Central memory CD8-positive, alpha-beta T cell (primary cell): ENCODE measurements at regions not wholly inside any gene's neighbourhood (a gene's known extent, or its start where the extent isn't known, plus 50 kb on each side); places are given as distances from the start of the nearest gene placed in this dataset.
"Not testable (repeated sequence)": the region's sequence is repeated elsewhere in the genome, so short reads cannot be mapped to it uniquely, and the experiment has no call there.

ENCODE experiments used
- ATAC-seq: fragments of 150-1000 bp; cut with Tn5 transposase; replicated peaks from 2 replicates; pipeline ENCODE4 v1.10.0; 2022; ENCODE audit warnings: mild to moderate bottlenecking, moderate FRiP score, moderate number of reproducible peaks; ENCODE audit not compliant: poor library complexity, severe bottlenecking; ENCODE audit errors: extremely low read depth
- DNase-seq, 2 donors: peaks; one replicate each; pipeline ENCODE4 v3.0.0; 2021; ENCODE audit warnings: low spot score in 2 of 2
- H3K27ac Mint-ChIP-seq: one replicate; pipeline ENCODE4 v1.8.0; 2022; ENCODE audit warnings: low read depth, mild to moderate bottlenecking, moderate library complexity, mixed read lengths
- H3K27me3 Mint-ChIP-seq: one replicate; pipeline ENCODE4 v1.8.0; 2022; ENCODE audit warnings: mixed read lengths
- H3K36me3 Mint-ChIP-seq: one replicate; pipeline ENCODE4 v1.8.0; 2022; ENCODE audit warnings: mild to moderate bottlenecking, moderate library complexity, mixed read lengths; ENCODE audit not compliant: insufficient read depth
- H3K4me1 Mint-ChIP-seq: one replicate; pipeline ENCODE4 v1.8.0; 2022; ENCODE audit warnings: mixed read lengths
- H3K4me3 Mint-ChIP-seq: one replicate; pipeline ENCODE4 v1.8.0; 2022; ENCODE audit warnings: mild to moderate bottlenecking, moderate library complexity, mixed read lengths
- H3K9me3 Mint-ChIP-seq: one replicate; pipeline ENCODE4 v1.8.0; 2022; ENCODE audit warnings: mixed read lengths

DNA sequence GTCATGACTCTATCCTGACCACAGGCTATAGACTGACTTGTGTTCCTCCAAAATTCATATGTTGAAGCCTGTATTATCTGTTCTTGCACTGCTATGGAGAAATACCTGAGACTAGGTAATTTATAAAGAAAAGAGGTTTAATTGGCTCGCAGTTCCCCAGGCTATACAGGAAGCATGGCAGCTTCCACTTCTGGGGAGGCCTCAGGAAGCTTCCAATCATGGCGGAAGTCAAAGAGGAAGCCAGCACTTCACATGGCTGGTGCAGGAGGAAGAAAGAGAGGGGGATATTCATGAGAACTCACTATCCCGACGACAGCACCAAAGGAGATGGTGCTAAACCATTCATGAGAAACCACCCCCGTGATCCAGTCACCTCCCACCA is 84.3 kb upstream of the KDM7A start:
- H3K27ac Mint-ChIP-seq = no peak overlapping the region

DNA sequence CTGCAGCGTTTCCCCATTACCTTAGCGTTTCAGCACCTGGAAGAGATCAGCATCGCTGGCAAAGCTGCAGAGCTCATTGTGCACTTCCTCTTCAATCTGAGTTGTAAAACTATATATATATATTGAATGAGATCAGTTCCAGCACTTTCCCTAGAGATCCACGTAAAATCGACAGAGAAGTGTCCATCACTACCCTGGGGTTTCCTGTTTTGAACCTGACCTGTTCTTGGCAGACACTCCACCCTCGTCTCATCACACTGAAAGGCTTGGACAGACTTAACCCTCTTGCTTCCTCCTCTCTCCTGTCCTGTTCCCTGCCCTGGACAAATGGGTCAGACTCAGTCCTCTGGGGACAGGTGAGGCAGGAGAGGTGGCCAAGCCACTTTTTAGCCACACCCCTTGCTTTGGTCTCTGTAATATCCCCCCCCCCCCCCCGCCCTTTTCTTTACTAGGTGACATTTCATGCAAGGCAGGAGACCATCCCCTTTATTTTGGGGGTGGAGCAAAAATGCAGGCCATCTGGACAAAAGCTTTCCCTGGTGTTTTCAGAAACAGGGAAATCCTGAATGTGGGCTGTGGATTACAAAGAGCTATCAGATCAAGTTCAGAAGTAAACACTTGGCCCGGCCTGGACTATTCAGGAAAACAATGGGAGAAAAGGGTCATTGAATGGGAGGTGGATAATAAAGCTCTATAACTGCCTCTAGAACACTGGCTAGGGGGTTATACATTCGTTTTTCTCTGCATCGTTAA is 83.7 kb upstream of the KDM7A start:
- Mint-ChIP-seq H3K4me3 (no peak overlapping the region), H3K27ac (no peak overlapping the region), H3K4me1 (peaks cover 24% of the 10 kb centered on the region), H3K36me3 (peaks cover 2% of the 10 kb centered on the region), H3K27me3 (no peaks in the 10 kb centered on the region), H3K9me3 (no peaks in the 10 kb centered on the region)
- no peak for ATAC-seq
- no peak for DNase-seq

More for the DNA sequence above, 84.3 kb upstream of the KDM7A start:
- H3K4me3 Mint-ChIP-seq = no peak overlapping the region
- no peak for ATAC-seq
- no peaks in the 10 kb centered on the region for H3K9me3 Mint-ChIP-seq
- H3K4me1 Mint-ChIP-seq = peaks cover 24% of the 10 kb centered on the region
- H3K27me3 Mint-ChIP-seq = no peaks in the 10 kb centered on the region
- H3K36me3 Mint-ChIP-seq = peaks cover 2% of the 10 kb centered on the region
- no peak for DNase-seq

GRCh38 chr7:140257278-140257677 is 80.5 kb upstream of the KDM7A start:
- H3K4me3 Mint-ChIP-seq, DNase-seq, ATAC-seq, H3K27me3 Mint-ChIP-seq, H3K27ac Mint-ChIP-seq, H3K36me3 Mint-ChIP-seq, H3K9me3 Mint-ChIP-seq: not testable (repeated sequence)
- peaks cover 32% of the 10 kb centered on the region for H3K4me1 Mint-ChIP-seq

- H3K36me3 Mint-ChIP-seq, ATAC-seq, H3K27ac Mint-ChIP-seq, H3K4me3 Mint-ChIP-seq, H3K9me3 Mint-ChIP-seq, H3K27me3 Mint-ChIP-seq, DNase-seq: not testable (repeated sequence)
- peaks cover 27% of the 10 kb centered on the region for H3K4me1 Mint-ChIP-seq
These were observed 78.2 kb upstream of the KDM7A start for GRCh38 chr7:140254976-140255375.

DNA sequence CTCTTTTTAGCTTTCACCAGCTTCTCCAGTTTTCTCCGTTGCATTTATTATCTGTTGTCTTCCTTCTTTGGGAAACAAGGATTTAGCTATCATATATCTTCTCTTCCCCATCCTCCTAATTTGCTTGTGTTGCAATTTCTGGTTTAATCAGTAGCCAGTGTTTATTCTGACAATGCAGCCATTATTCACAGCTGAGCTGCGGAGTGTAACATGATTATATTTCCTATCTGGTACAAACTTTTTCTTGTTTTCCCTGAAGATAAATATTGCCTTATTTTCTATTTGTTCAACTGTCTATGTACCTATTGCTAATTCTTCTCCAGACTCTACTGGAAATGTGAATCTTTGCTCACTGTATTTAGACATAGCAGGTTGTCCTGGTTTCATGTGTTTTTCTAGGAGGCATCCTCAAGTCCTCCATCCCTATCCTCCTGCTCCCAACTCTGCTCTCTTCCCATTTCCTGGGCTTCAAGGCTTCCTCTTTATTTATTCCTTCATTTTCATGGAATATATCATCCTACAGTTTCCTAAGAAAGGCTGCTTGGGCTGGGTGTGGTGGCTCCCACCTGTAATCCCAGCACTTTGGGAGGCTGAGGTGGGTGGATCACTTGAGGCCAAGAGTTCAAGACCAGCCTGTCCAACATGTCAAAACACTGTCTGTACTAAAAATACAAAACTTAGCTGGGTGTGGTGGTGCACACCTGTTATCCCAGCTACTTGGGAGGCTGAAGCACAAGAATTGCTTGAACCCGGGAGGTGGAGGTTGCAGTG is 72.4 kb upstream of the KDM7A start:
- H3K4me1 Mint-ChIP-seq = peaks cover 24% of the 10 kb centered on the region
- ATAC-seq = no peak
- H3K9me3 Mint-ChIP-seq = no peaks in the 10 kb centered on the region

DNA sequence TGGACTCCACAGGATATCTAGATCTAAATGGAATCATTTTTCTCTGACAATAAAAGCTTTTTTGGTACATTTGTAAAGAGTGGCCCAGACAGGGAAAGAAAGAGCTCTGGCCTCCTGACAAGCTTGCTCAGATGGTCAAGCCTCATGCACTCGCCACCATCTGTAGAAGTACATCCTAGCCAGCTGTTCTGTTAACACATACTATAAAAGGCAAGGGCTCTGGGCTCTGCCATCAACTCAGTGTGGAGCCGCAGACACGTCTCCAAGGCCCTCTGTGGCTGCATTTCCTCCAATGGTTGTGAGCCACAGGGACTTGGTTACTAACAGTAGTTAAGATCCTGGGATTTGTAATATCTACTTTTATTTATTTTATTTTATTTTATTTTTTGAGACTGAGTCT is 70.8 kb upstream of the KDM7A start:
- Mint-ChIP-seq H3K9me3 (no peaks in the 10 kb centered on the region), H3K36me3 (no peaks in the 10 kb centered on the region), H3K4me1 (peaks cover 7% of the 10 kb centered on the region), H3K27ac (no peak overlapping the region), H3K27me3 (no peaks in the 10 kb centered on the region), H3K4me3 (no peak overlapping the region)
- ATAC-seq = no peak
- no peak for DNase-seq

More for the DNA sequence above, 72.4 kb upstream of the KDM7A start:
- Mint-ChIP-seq H3K36me3 (peaks cover 4% of the 10 kb centered on the region), H3K27ac (no peak overlapping the region), H3K27me3 (no peaks in the 10 kb centered on the region), H3K4me3 (no peak overlapping the region)
- DNase-seq = no peak

DNA sequence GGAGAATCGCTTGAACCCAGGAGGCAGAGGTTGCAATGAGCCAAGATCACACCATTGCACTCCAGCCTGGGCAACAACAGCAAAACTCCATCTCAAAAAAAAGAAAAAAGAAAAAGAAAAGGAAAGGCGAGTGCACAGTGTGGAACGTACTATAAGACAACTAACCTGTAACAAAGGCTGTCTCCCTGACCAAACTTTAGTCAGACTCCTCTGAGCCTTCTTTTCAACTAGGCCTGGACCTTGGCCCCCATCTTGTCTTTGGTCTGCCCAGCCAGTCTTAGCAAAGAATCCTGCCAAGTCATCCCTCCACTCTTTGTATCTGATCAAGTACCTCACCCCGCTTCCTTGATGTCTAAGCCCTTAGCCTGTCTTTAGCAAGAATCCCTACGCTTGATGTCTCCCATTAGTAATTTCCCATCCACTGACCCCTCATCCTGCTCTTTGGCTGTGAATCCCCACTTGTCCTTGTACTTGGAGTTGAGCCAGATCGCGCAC is 68.9 kb upstream of the KDM7A start:
- Mint-ChIP-seq H3K27ac (no peak overlapping the region), H3K4me1 (peaks cover 6% of the 10 kb centered on the region), H3K4me3 (no peak overlapping the region), H3K36me3 (no peaks in the 10 kb centered on the region), H3K9me3 (no peaks in the 10 kb centered on the region), H3K27me3 (no peaks in the 10 kb centered on the region)
- no peak for DNase-seq
- ATAC-seq = no peak

- Mint-ChIP-seq H3K36me3 (no peaks in the 10 kb centered on the region), H3K9me3 (no peaks in the 10 kb centered on the region), H3K27ac (no peak overlapping the region), H3K4me3 (no peak overlapping the region), H3K27me3 (no peaks in the 10 kb centered on the region), H3K4me1 (peaks cover 6% of the 10 kb centered on the region)
- DNase-seq (no peak), ATAC-seq (no peak)
These were observed 65.6 kb upstream of the KDM7A start for GRCh38 chr7:140242057-140243031.

GRCh38 chr7:140239653-140239935 is 62.8 kb upstream of the KDM7A start:
- Mint-ChIP-seq H3K4me1 (peaks cover 6% of the 10 kb centered on the region), H3K36me3 (no peaks in the 10 kb centered on the region), H3K27me3 (no peaks in the 10 kb centered on the region), H3K27ac (no peak overlapping the region), H3K9me3 (no peaks in the 10 kb centered on the region), H3K4me3 (no peak overlapping the region)
- DNase-seq (no peak), ATAC-seq (no peak)

- no peaks in the 10 kb centered on the region for H3K9me3 Mint-ChIP-seq
- H3K4me1 Mint-ChIP-seq = peaks cover 6% of the 10 kb centered on the region
- no peak overlapping the region for H3K4me3 Mint-ChIP-seq
- H3K36me3 Mint-ChIP-seq = no peaks in the 10 kb centered on the region
- no peaks in the 10 kb centered on the region for H3K27me3 Mint-ChIP-seq
- DNase-seq (no peak), ATAC-seq (no peak)
- H3K27ac Mint-ChIP-seq = no peak overlapping the region
These were observed 62.2 kb upstream of the KDM7A start for GRCh38 chr7:140238778-140239652.

GRCh38 chr7:140237390-140237789 is 60.6 kb upstream of the KDM7A start:
- H3K9me3 Mint-ChIP-seq = no peaks in the 10 kb centered on the region
- no peak for ATAC-seq
- H3K27ac Mint-ChIP-seq = no peak overlapping the region
- no peaks in the 10 kb centered on the region for H3K36me3 Mint-ChIP-seq
- H3K27me3 Mint-ChIP-seq = no peaks in the 10 kb centered on the region
- no peak for DNase-seq
- peaks cover 6% of the 10 kb centered on the region for H3K4me1 Mint-ChIP-seq
- H3K4me3 Mint-ChIP-seq = no peak overlapping the region

GRCh38 chr7:140236626-140237025 is 59.8 kb upstream of the KDM7A start:
- DNase-seq (no peak), ATAC-seq (no peak)
- H3K4me1 Mint-ChIP-seq = peaks cover 7% of the 10 kb centered on the region
- H3K27me3 Mint-ChIP-seq = no peaks in the 10 kb centered on the region
- peaks cover 3% of the 10 kb centered on the region for H3K36me3 Mint-ChIP-seq
- no peaks in the 10 kb centered on the region for H3K9me3 Mint-ChIP-seq
- no peak overlapping the region for H3K4me3 Mint-ChIP-seq
- no peak overlapping the region for H3K27ac Mint-ChIP-seq
